GM12878 (cell line): ENCODE measurements at regions not wholly inside any gene's neighbourhood (a gene's known extent, or its start where the extent isn't known, plus 50 kb on each side); places are given as distances from the start of the nearest gene placed in this dataset.

Source experiments
- ATAC-seq: fragments of 200-7000 bp; cut with Tn5 transposase; 3 replicates; pipeline ENCODE4 v1.9.1; 2020; ENCODE audit warnings: mild to moderate bottlenecking, moderate library complexity
- BruUV-seq: library from RNA; stranded (reverse); fragments of 400-500 nt; replicated peaks from 2 replicates; lab custom pipeline; 2021; lab: Mats Ljungman, UMichigan
- CTCF ChIA-PET: fragments of 300-600 bp; sonication (Branson Sonifier 250); formaldehyde crosslinking; extraction: SDS; loops from one replicate; lab custom pipeline; 2021; ENCODE audit warnings: inconsistent platforms; lab: Yijun Ruan, JAX
- POLR2A ChIA-PET: fragments of 350-600 bp; formaldehyde crosslinking; extraction: SDS; loops from one replicate; lab custom pipeline; 2021; ENCODE audit warnings: inconsistent platforms; lab: Charles Lee
- RAD21 ChIA-PET: fragments of 300-600 bp; sonication (Branson Sonifier 250); formaldehyde crosslinking; loops from one replicate; lab custom pipeline; 2023; ENCODE audit warnings: antibody characterized with exemption; ENCODE audit not compliant: unreplicated experiment; lab: Charles Lee
- SMC1A ChIA-PET: fragments of 300-600 bp; sonication (Branson Sonifier 250); formaldehyde crosslinking; loops from one replicate; lab custom pipeline; 2023; ENCODE audit not compliant: unreplicated experiment, uncharacterized antibody; lab: Charles Lee
- DNase-seq: peaks from one replicate; pipeline ENCODE4 v3.0.0-alpha.2; 2011; ENCODE audit warnings: low read depth, low spot score
- FAIRE-seq: peaks from 3 replicates; lab custom pipeline; 2011; peaks lifted over from hg19 to GRCh38; lab: Jason Lieb, UNC
- H2AFZ ChIP-seq: 2 replicates; pipeline ENCODE4 v1.6.0; 2011; ENCODE audit warnings: low read depth, low read length, control low read depth; ENCODE audit not compliant: control insufficient read depth
- H3K27ac ChIP-seq: 2 replicates; pipeline ENCODE4 v1.5.1; 2011; ENCODE audit warnings: control low read depth; ENCODE audit not compliant: control insufficient read depth, insufficient read depth
- H3K27me3 ChIP-seq, 2 experiments: replicated peaks in 1 of 2; 2 replicates each; pipeline versions ENCODE4 v1.6.0 to v1.6.1; 2011; ENCODE audit warnings: low read length in 1 of 2; ENCODE audit not compliant: control insufficient read depth in 2 of 2, insufficient read depth in 2 of 2
- H3K36me3 ChIP-seq, 2 experiments: 2 replicates each; pipeline ENCODE4 v1.5.1; 2011; ENCODE audit warnings: low read length in 1 of 2; ENCODE audit not compliant: control insufficient read depth in 2 of 2, insufficient read depth in 2 of 2
- H3K4me1 ChIP-seq: 2 replicates; pipeline ENCODE4 v1.6.1; 2011; ENCODE audit warnings: mild to moderate bottlenecking, low read length, moderate library complexity, mixed read lengths; ENCODE audit not compliant: control insufficient read depth, insufficient read depth
- H3K4me2 ChIP-seq: 2 replicates; pipeline ENCODE4 v1.6.0; 2011; ENCODE audit warnings: control low read depth; ENCODE audit not compliant: control insufficient read depth, insufficient read depth
- H3K4me3 ChIP-seq: fragments of 200-600 bp; sonication (generic); 2 replicates; pipeline ENCODE4 v1.5.1; 2016
- H3K79me2 ChIP-seq: 2 replicates; pipeline ENCODE4 v1.6.0; 2011; ENCODE audit warnings: low read length; ENCODE audit not compliant: control insufficient read depth, insufficient read depth
- H3K9ac ChIP-seq: 2 replicates; pipeline ENCODE4 v1.8.0; 2011; ENCODE audit warnings: low read length, control low read depth, mixed read lengths; ENCODE audit not compliant: control insufficient read depth, insufficient read depth
- H3K9me3 ChIP-seq: replicated peaks from 3 replicates; pipeline ENCODE4 v1.5.1; 2011; ENCODE audit warnings: mild to moderate bottlenecking, low read length; ENCODE audit not compliant: control insufficient read depth, insufficient read depth
- H4K20me1 ChIP-seq: 2 replicates; pipeline ENCODE4 v1.6.0; 2011; ENCODE audit not compliant: control insufficient read depth, insufficient read depth
- BRCA1 ChIP-seq: IDR thresholded peaks from 2 replicates; pipeline ENCODE4 v1.6.1; 2011; ENCODE audit warnings: low read depth, low read length, improper control_type of control experiment
- CBX3 ChIP-seq: fragments of 200-600 bp; sonication (generic); IDR thresholded peaks from 2 replicates; pipeline ENCODE4 v1.6.1; 2016; ENCODE audit warnings: low read depth, borderline replicate concordance
- CEBPB ChIP-seq, 2 experiments: fragments of 150-350 bp in 1 of 2; IDR thresholded peaks; 2 replicates each; pipeline ENCODE4 v1.6.1; 2012 to 2014; ENCODE audit warnings: low read depth in 2 of 2, low read length in 2 of 2, borderline replicate concordance in 1 of 2, inconsistent platforms in 1 of 2
- DPF2 ChIP-seq: fragments of 450-650 bp; IDR thresholded peaks from 2 replicates; pipeline ENCODE4 v1.6.1; 2017; ENCODE audit warnings: mild to moderate bottlenecking
- EP300 ChIP-seq, 2 experiments: fragments of 150-350 bp in 1 of 2; IDR thresholded peaks; 2 replicates each; pipeline ENCODE4 v1.6.1; 2011 to 2012; ENCODE audit warnings: low read depth in 2 of 2, low read length in 2 of 2, borderline replicate concordance in 1 of 2, improper control_type of control experiment in 1 of 2, inconsistent platforms in 1 of 2; ENCODE audit not compliant: control insufficient read depth in 1 of 2
- FOXK2 ChIP-seq: fragments of 450-650 bp; IDR thresholded peaks from 2 replicates; pipeline ENCODE4 v1.6.1; 2017; ENCODE audit warnings: mild to moderate bottlenecking, moderate library complexity
- GABPA ChIP-seq: IDR thresholded peaks from 2 replicates; pipeline ENCODE4 v1.6.1; 2014; ENCODE audit warnings: antibody characterized with exemption, low read depth, mild to moderate bottlenecking, inconsistent platforms
- JUND ChIP-seq: IDR thresholded peaks from 2 replicates; pipeline ENCODE4 v1.6.1; 2012; ENCODE audit warnings: low read depth, mild to moderate bottlenecking, low read length, improper control_type of control experiment, moderate library complexity
- NBN ChIP-seq: fragments of 450-650 bp; IDR thresholded peaks from 2 replicates; pipeline ENCODE4 v1.6.1; 2016
- PML ChIP-seq: IDR thresholded peaks from 2 replicates; pipeline ENCODE4 v1.6.1; 2012; ENCODE audit warnings: low read length, inconsistent platforms
- PRDM15 ChIP-seq: fragments of 450-650 bp; formaldehyde crosslinking; IDR thresholded peaks from 2 replicates; pipeline ENCODE4 v1.4.0; 2020; ENCODE audit warnings: mild to moderate bottlenecking, moderate library complexity
- RCOR1 ChIP-seq: conservative IDR thresholded peaks from 2 replicates; pipeline ENCODE4 v1.6.1; 2012; ENCODE audit warnings: low read depth, low read length, improper control_type of control experiment
- SIX5 ChIP-seq: IDR thresholded peaks from 2 replicates; pipeline ENCODE4 v1.6.1; 2011; ENCODE audit warnings: mild to moderate bottlenecking, low read depth, low read length, moderate library complexity; ENCODE audit not compliant: severe bottlenecking
- SMC3 ChIP-seq: IDR thresholded peaks from 2 replicates; pipeline ENCODE4 v1.6.1; 2011; ENCODE audit warnings: low read length, improper control_type of control experiment, borderline replicate concordance
- SP1 ChIP-seq: IDR thresholded peaks from one replicate; pipeline ENCODE4 v1.6.1; 2011; ENCODE audit warnings: low read depth, low read length
- TCF3 ChIP-seq: IDR thresholded peaks from 2 replicates; pipeline ENCODE4 v1.6.1; 2012; ENCODE audit warnings: low read depth, mild to moderate bottlenecking, low read length, borderline replicate concordance; ENCODE audit not compliant: insufficient read depth
- ZNF207 ChIP-seq: fragments of 450-650 bp; IDR thresholded peaks from 2 replicates; pipeline ENCODE4 v1.6.1; 2014; ENCODE audit warnings: antibody characterized with exemption, mild to moderate bottlenecking, borderline replicate concordance
- ZNF622 ChIP-seq: fragments of 450-650 bp; IDR thresholded peaks from 2 replicates; pipeline ENCODE4 v1.6.1; 2017; ENCODE audit warnings: mild to moderate bottlenecking, inconsistent platforms
- WGBS: methylation state at CpG from one replicate; pipeline ENCODE4 v1.1.6; 2016; ENCODE audit warnings: low lambda C conversion rate; ENCODE audit not compliant: insufficient replicate concordance, insufficient coverage; ENCODE audit errors: missing lambda C conversion rate; 5-methylcytosine and 5-hydroxymethylcytosine counted together
- in situ Hi-C: fragments of 300-500 bp; cut with MboI; formaldehyde crosslinking; loops from 9 replicates; pipeline ENCODE4 v1.14.3; 2018; ENCODE audit warnings: mixed read lengths
- intact Hi-C: fragments of 100-400 bp; cut with micrococcal nuclease; formaldehyde crosslinking; loops from one replicate; pipeline ENCODE4 v1.14.2; 2022; ENCODE audit not compliant: unreplicated experiment

GRCh38 chr3:46086083-46086437 is 58.8 kb upstream of the XCR1 start:
- FAIRE-seq, result no peak
- SMC1A ChIA-PET, result interaction anchor here (0.5 to 23.6 kb wide), 7 partner anchors 8 to 288 kb away, joined by 3 to 581 read pairs (median 41); partner anchors contain the start of genes CCR1, CCR5 and CXCR6
- H2AFZ ChIP-seq, result no peak overlapping the region
- H3K4me1 ChIP-seq, result peaks cover 25% of the 10 kb centered on the region
- no peaks in the 10 kb centered on the region for H3K9me3 ChIP-seq
- TF ChIP-seq DPF2 (no peak), TCF3 (no peak), RCOR1 (no peak), EP300 (IDR thresholded peaks at IDR 0.05; ENCODE audit: borderline replicate concordance in 1 of 2, control insufficient read depth in 1 of 2, low read depth in 2 of 2, low read length in 2 of 2) (no peak), FOXK2 (no peak), CBX3 (no peak), CEBPB (IDR thresholded peaks at IDR 0.05; ENCODE audit: borderline replicate concordance in 1 of 2, low read depth in 2 of 2, low read length in 2 of 2) (no peak), PML (no peak), GABPA (no peak), PRDM15 (CRISPR knock-in tag) (no peak), JUND (no peak), ZNF207 (no peak), NBN (no peak), SP1 (no peak), SIX5 (no peak), SMC3 (no peak), BRCA1 (no peak), ZNF622 (no peak)
- TF ChIP-seq, all 136 proteins: peak for 0
- BruUV-seq, result no TSS peak
- H3K4me3 ChIP-seq, result no peak overlapping the region
- no peaks in the 10 kb centered on the region for H3K79me2 ChIP-seq
- POLR2A ChIA-PET, result no interaction called here
- H3K27ac ChIP-seq, result no peak overlapping the region
- in situ Hi-C loops (loop anchor here (5.0 kb wide), 2 partner anchors 286 to 324 kb away; partner anchors contain the start of gene CCR5), intact Hi-C loops (no loop called here)
- no peaks in the 10 kb centered on the region for H3K27me3 ChIP-seq
- H3K4me2 ChIP-seq, result no peak overlapping the region
- no peaks in the 10 kb centered on the region for H4K20me1 ChIP-seq
- no peaks in the 10 kb centered on the region for H3K36me3 ChIP-seq
- no peak for DNase-seq
- no peak for ATAC-seq
- CTCF ChIA-PET, result interaction anchor here (1.0 to 21.9 kb wide), 4 partner anchors 122 to 290 kb away, joined by 3 to 714 read pairs (median 258); partner anchors contain the start of genes CCR1 and CCR5
- 83% methylated on average over 4 of the region's 4 CpGs for WGBS
- RAD21 ChIA-PET, result interaction anchor here (5.4 to 20.1 kb wide), 3 partner anchors 122 to 292 kb away, joined by 56 to 396 read pairs (median 268); partner anchors contain the start of genes CCR1 and CCR5
- H3K9ac ChIP-seq, result no peak overlapping the region
